ENCODE measurements at regions not wholly inside any gene's neighbourhood (a gene's known extent, or its start where the extent isn't known, plus 50 kb on each side); places are given as distances from the start of the nearest gene placed in this dataset.

DNA sequence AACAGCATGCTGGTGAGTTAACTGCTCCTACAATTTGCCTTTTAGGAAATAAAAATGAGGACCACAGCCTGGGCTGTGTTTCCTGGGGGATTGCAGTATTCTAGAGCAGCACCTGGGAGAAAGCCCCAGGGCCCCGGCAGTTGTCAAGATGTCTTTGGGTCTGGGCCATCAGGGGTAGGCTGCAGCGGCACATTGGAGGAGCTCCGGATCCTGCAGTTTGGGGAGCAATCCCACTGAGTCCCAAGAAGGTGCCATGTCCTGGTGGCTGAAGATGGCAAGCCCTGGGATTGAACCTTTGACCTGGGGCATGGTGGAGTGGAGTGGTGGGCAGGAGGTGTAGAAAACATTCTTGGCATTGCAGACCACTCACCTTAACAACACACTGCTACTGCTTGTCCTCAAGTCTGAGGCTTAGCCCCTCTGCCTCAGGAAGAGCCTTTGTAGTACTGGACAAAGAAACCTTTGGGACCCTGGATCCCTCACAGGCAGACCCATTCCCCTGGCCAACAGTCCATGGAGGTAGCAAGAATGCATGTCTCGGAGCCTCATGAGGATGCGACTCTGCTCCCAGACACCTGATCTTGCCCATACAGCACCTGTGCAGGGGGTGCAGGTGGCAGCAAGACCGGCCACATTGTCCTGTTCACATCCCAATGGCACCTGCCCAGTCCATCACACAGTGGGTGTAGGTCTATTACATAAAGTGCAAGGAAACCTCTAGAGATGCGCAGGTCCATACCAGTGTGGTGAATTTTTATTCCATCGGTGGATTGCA, 159.1 kb upstream of the IRX2 start:
- DNase-seq (ENCODE audit: low read depth, low spot score) = no peak
- TF ChIP-seq, protein P1, sequence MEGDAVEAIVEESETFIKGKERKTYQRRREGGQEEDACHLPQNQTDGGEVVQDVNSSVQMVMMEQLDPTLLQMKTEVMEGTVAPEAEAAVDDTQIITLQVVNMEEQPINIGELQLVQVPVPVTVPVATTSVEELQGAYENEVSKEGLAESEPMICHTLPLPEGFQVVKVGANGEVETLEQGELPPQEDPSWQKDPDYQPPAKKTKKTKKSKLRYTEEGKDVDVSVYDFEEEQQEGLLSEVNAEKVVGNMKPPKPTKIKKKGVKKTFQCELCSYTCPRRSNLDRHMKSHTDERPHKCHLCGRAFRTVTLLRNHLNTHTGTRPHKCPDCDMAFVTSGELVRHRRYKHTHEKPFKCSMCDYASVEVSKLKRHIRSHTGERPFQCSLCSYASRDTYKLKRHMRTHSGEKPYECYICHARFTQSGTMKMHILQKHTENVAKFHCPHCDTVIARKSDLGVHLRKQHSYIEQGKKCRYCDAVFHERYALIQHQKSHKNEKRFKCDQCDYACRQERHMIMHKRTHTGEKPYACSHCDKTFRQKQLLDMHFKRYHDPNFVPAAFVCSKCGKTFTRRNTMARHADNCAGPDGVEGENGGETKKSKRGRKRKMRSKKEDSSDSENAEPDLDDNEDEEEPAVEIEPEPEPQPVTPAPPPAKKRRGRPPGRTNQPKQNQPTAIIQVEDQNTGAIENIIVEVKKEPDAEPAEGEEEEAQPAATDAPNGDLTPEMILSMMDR (IDR thresholded peaks at IDR 0.05; ENCODE audit: low read depth, low read length) = no peak
- H3K4me3 ChIP-seq (ENCODE audit: low read depth, low read length) = no peak overlapping the region
- in situ Hi-C loops (cut with HindIII; ENCODE audit: low sequenced_read_pairs) = no loop called here

DNA sequence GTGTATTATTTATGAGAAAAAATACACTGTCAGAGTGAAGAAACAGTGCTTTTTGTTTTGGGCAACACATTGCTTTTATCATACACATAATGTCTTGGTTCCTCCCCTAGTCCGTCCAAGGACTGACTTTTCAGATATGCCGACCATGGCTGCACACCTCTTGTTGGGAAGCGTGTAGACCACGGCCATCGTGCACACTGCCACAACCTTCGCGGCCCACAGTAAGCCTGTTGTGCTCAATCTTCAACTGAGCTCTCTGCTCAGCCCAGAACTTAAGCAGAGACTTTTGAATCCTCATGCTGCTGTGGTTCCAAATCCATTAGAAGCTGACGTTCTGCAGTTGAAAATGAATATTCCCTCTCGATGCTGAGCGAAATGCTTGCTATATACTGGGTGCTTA, 157.6 kb upstream of the IRX2 start:
- DNase-seq (ENCODE audit: low read depth, low spot score) = no peak
- no peak overlapping the region for H3K4me3 ChIP-seq (ENCODE audit: low read depth, low read length)
- in situ Hi-C loops (cut with HindIII; ENCODE audit: low sequenced_read_pairs) = no loop called here
- TF ChIP-seq, protein P1 (IDR thresholded peaks at IDR 0.05; ENCODE audit: low read depth, low read length) = no peak

DNA sequence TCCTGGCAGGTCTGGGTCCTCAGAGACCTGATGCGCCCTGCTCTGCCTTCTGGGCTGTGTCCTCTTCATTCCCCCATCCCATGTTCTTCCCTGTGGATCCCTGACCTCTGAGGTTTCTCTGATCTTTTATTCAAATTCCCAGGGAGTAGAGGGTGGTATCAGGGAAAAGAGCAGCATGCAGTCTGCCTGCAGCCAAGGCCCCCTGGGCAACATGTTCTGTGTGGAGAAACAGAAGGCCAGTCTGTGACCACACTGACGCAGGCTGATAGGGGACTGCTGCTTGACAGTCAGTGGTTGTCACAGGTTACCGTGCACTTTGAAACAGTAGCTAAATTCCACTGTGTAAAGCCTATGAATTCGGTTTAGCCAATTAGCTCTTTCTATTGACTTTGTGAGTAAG, 156.6 kb upstream of the IRX2 start:
- in situ Hi-C loops (cut with HindIII; ENCODE audit: low sequenced_read_pairs) = no loop called here

DNA sequence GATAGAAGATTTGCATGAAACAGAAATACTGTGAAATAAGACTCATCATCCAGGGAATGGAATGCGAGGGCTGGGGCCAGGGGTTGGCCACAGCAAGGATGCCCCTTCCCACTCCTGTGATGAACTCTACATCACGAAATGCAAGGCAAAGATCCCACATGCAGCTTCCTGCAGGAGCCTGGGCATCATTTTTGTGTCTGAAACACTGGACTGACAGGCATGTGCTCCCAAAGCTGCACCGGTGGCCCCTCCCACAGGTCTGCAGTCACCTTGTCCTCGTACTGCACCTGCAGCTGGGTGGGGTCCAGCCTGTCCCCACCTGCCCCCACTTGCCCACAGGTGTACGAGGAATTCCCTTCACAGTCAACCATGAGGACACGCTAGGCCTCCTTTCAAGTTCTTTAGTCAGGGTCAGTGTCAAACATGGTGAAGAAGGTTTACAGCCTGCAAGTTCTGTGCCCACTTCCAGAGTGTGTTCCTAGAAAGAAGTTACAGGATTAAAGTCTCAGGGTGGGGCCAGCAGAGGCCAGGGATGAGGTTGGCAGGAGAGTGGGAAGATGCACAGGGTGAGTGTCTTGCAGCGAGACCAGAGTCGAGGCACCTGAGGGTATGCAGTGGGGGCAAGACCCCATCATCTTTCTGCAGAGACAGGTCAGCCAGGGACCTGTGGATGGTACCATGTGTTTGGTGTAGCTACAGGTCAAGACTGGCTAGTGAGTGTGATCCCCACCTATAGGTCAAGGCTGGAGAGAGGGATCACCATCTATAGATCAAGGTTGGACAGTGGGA, 155.0 kb upstream of the IRX2 start:
- no peak for DNase-seq (ENCODE audit: low read depth, low spot score)
- in situ Hi-C loops (cut with HindIII; ENCODE audit: low sequenced_read_pairs) = no loop called here

More for the DNA sequence above, 156.6 kb upstream of the IRX2 start:
- TF ChIP-seq, protein P1 (IDR thresholded peaks at IDR 0.05; ENCODE audit: low read depth, low read length) = no peak
- no peak for DNase-seq (ENCODE audit: low read depth, low spot score)
- no peak overlapping the region for H3K4me3 ChIP-seq (ENCODE audit: low read depth, low read length)

DNA sequence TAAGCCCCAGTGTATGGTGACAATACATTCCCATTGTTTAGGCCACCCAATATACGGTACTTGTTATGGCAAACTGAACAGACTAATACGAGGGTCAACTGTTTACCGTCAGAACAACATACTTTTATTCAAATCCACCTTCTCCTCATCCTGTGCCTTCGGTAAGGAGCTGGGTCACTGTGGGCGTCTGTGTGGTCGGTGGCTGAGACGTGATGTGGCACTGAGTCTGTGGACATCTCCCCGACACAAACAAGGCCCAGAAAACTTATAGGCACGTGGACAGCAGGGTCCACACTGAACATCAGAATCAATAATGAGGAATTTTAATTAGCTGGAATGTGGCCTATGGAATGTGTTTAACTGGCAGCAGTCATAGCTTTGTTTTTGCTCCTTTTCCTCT, 154.3 kb upstream of the IRX2 start:
- DNase-seq (ENCODE audit: low read depth, low spot score) = no peak
- H3K4me3 ChIP-seq (ENCODE audit: low read depth, low read length) = no peak overlapping the region
- TF ChIP-seq, protein P1 (IDR thresholded peaks at IDR 0.05; ENCODE audit: low read depth, low read length) = no peak
- in situ Hi-C loops (cut with HindIII; ENCODE audit: low sequenced_read_pairs) = no loop called here

More for the DNA sequence above, 155.0 kb upstream of the IRX2 start:
- TF ChIP-seq, protein P1 (IDR thresholded peaks at IDR 0.05; ENCODE audit: low read depth, low read length) = no peak
- H3K4me3 ChIP-seq (ENCODE audit: low read depth, low read length) = no peak overlapping the region

DNA sequence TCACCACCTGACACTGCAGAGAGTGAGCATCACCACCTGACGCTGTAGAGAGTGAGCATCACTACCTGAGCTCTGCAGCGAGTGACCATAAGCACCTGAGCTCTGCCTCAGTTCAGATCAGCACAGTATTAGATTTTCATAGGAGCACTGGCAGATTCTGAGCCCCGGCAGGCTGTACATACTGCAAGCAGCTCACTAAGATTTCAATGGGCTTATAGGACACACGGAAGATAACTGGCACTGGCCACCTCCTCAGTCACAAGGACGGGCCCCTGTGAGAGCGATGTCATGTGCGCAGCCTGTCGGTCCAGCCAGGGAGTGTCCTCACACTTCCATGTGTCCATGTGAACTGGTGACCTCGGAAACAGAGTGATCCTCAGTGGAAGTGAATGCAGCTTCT, 153.5 kb upstream of the IRX2 start:
- in situ Hi-C loops (cut with HindIII; ENCODE audit: low sequenced_read_pairs) = no loop called here
- TF ChIP-seq, protein P1 (IDR thresholded peaks at IDR 0.05; ENCODE audit: low read depth, low read length) = no peak

More for the DNA sequence above, 153.5 kb upstream of the IRX2 start:
- no peak overlapping the region for H3K4me3 ChIP-seq (ENCODE audit: low read depth, low read length)
- no peak for DNase-seq (ENCODE audit: low read depth, low spot score)

Measured in astrocyte of the spinal cord (primary cell).